ENCODE measurements at regions not wholly inside any gene's neighbourhood (a gene's known extent, or its start where the extent isn't known, plus 50 kb on each side); places are given as distances from the start of the nearest gene placed in this dataset.
"Not testable (repeated sequence)": the region's sequence is repeated elsewhere in the genome, so short reads cannot be mapped to it uniquely, and the experiment has no call there.

GRCh38 chr4:12379191-12379590 lies 950.5 kb upstream of the HS3ST1 start:
- H3K27me3 Mint-ChIP-seq (ENCODE audit: insufficient read depth): no peaks in the 10 kb centered on the region
- no peak for TF ChIP-seq CTCF (conservative IDR thresholded peaks at IDR 0.05)
- H3K4me1 Mint-ChIP-seq: peaks cover 8% of the 10 kb centered on the region
- DNase-seq: no peak
- Histone ChIP-seq H3K9ac (ENCODE audit: extremely low read depth, low read length, poor library complexity, severe bottlenecking) (no peak overlapping the region), H3K9me3 (ENCODE audit: control insufficient read depth, low read length) (peaks cover 34% of the 10 kb centered on the region), H3K4me3 (ENCODE audit: low read length) (peak overlapping the region; percentile 28), H3K27me3 (ENCODE audit: control insufficient read depth, insufficient read depth, low read length, poor library complexity, severe bottlenecking) (no peaks in the 10 kb centered on the region), H3K36me3 (ENCODE audit: control insufficient read depth, insufficient read depth, low read length) (no peaks in the 10 kb centered on the region), H3K4me1 (ENCODE audit: control insufficient read depth, insufficient read depth, low read length) (no peaks in the 10 kb centered on the region), H3K27ac (ENCODE audit: low read depth, low read length) (no peak overlapping the region)
- H3K4me3 Mint-ChIP-seq: no peak overlapping the region
- H3K36me3 Mint-ChIP-seq (ENCODE audit: low read depth): no peaks in the 10 kb centered on the region
- peaks cover 14% of the 10 kb centered on the region for H3K9me3 Mint-ChIP-seq
- H3K27ac Mint-ChIP-seq: no peak overlapping the region
- WGBS, 2 experiments (ENCODE audit: insufficient coverage in 1 of 2, insufficient read length in 1 of 2): 75% methylated on average over 1 of the region's 1 CpG

DNA sequence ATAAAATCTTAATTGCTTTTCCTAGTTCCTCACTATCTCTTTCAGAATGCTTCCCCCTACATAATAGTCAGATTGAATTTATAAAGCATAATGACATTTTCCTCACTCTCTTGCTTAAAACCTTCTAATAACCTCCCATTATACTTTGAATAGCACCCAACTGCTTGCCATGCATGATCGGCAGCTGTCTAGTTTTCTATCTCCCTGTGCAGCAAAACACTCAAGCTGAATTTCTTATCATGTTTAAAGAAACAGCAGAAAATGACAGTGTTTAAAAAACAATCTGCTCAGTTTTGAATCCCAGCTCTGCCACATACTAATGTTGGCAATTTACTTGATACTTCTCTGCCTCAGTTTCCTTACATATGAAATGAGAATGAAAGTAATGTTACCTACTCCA lies 947.1 kb upstream of the HS3ST1 start:
- Mint-ChIP-seq H3K27ac (no peak overlapping the region), H3K9me3 (peaks cover 8% of the 10 kb centered on the region), H3K36me3 (ENCODE audit: low read depth) (peaks cover 3% of the 10 kb centered on the region), H3K27me3 (ENCODE audit: insufficient read depth) (no peaks in the 10 kb centered on the region), H3K4me1 (peaks cover 8% of the 10 kb centered on the region), H3K4me3 (no peak overlapping the region)
- no peaks in the 10 kb centered on the region for H3K4me1 ChIP-seq (ENCODE audit: control insufficient read depth, insufficient read depth, low read length)
- no peak overlapping the region for H3K9ac ChIP-seq (ENCODE audit: extremely low read depth, low read length, poor library complexity, severe bottlenecking)
- H3K27ac ChIP-seq (ENCODE audit: low read depth, low read length): no peak overlapping the region
- no peak for DNase-seq
- H3K27me3 ChIP-seq (ENCODE audit: control insufficient read depth, insufficient read depth, low read length, poor library complexity, severe bottlenecking): no peaks in the 10 kb centered on the region
- 80 to 94% methylated on average over 1 of the region's 1 CpG for WGBS, 2 experiments (ENCODE audit: insufficient coverage in 1 of 2, insufficient read length in 1 of 2)
- H3K9me3 ChIP-seq (ENCODE audit: control insufficient read depth, low read length): peaks cover 20% of the 10 kb centered on the region
- no peak for TF ChIP-seq CTCF (conservative IDR thresholded peaks at IDR 0.05)
- no peaks in the 10 kb centered on the region for H3K36me3 ChIP-seq (ENCODE audit: control insufficient read depth, insufficient read depth, low read length)
- no peak overlapping the region for H3K4me3 ChIP-seq (ENCODE audit: low read length)

- not testable (repeated sequence) for DNase-seq; H3K27ac ChIP-seq (ENCODE audit: low read depth, low read length); H3K27ac Mint-ChIP-seq; H3K9me3 Mint-ChIP-seq; H3K9ac ChIP-seq (ENCODE audit: extremely low read depth, low read length, poor library complexity, severe bottlenecking); H3K36me3 Mint-ChIP-seq (ENCODE audit: low read depth); H3K4me1 ChIP-seq (ENCODE audit: control insufficient read depth, insufficient read depth, low read length); H3K27me3 ChIP-seq (ENCODE audit: control insufficient read depth, insufficient read depth, low read length, poor library complexity, severe bottlenecking); H3K4me3 Mint-ChIP-seq; H3K4me3 ChIP-seq (ENCODE audit: low read length); H3K27me3 Mint-ChIP-seq (ENCODE audit: insufficient read depth); H3K4me1 Mint-ChIP-seq; H3K36me3 ChIP-seq (ENCODE audit: control insufficient read depth, insufficient read depth, low read length)
- H3K9me3 ChIP-seq (ENCODE audit: control insufficient read depth, low read length): peaks cover 35% of the 10 kb centered on the region
- 93 to 98% methylated on average over 5 to 7 of the region's 7 CpGs for WGBS, 2 experiments (ENCODE audit: insufficient coverage in 1 of 2, insufficient read length in 1 of 2)
Observed at GRCh38 chr4:12365869-12366268, 937.2 kb upstream of the HS3ST1 start.

DNA sequence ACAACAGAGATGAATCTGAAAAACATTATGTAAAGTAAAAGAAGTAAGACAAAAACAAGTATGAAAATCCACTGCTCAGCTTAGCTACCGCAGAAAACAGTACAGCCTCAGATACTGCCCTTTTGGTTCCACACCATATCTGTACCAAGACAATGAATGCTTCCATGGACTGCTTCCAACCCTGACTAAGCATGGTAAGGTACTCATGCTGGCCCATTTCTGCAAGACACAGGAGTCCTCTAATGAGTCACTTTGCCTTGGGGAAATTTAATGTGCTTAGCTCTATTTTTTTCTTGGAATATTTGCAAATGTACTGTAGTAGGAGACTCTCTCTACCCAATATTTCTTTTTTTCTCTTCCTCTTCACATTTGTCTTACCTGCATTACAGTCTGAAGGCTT lies 931.7 kb upstream of the HS3ST1 start:
- Histone ChIP-seq H3K27ac (ENCODE audit: low read depth, low read length) (no peak overlapping the region), H3K4me3 (ENCODE audit: low read length) (no peak overlapping the region), H3K27me3 (ENCODE audit: control insufficient read depth, insufficient read depth, low read length, poor library complexity, severe bottlenecking) (no peaks in the 10 kb centered on the region), H3K36me3 (ENCODE audit: control insufficient read depth, insufficient read depth, low read length) (no peaks in the 10 kb centered on the region), H3K4me1 (ENCODE audit: control insufficient read depth, insufficient read depth, low read length) (no peaks in the 10 kb centered on the region), H3K9ac (ENCODE audit: extremely low read depth, low read length, poor library complexity, severe bottlenecking) (no peak overlapping the region), H3K9me3 (ENCODE audit: control insufficient read depth, low read length) (peaks cover 17% of the 10 kb centered on the region)
- Mint-ChIP-seq H3K9me3 (peaks cover 5% of the 10 kb centered on the region), H3K4me3 (no peak overlapping the region), H3K27me3 (ENCODE audit: insufficient read depth) (no peaks in the 10 kb centered on the region), H3K4me1 (peaks cover 4% of the 10 kb centered on the region), H3K36me3 (ENCODE audit: low read depth) (peaks cover 7% of the 10 kb centered on the region), H3K27ac (no peak overlapping the region)
- TF ChIP-seq CTCF (conservative IDR thresholded peaks at IDR 0.05): no peak
- WGBS, 2 experiments (ENCODE audit: insufficient coverage in 1 of 2, insufficient read length in 1 of 2): 91 to 100% methylated on average over 1 of the region's 1 CpG
- DNase-seq: no peak
